ENCODE measurements at regions not wholly inside any gene's neighbourhood (a gene's known extent, or its start where the extent isn't known, plus 50 kb on each side); places are given as distances from the start of the nearest gene placed in this dataset.
A peak's percentile ranks its signal among the peaks of the same experiment; 100 is the strongest.

- DNase-seq: peak in 1 of 2 experiments; percentile 39
Observed at GRCh38 chr6:100176311-100176950, 182.4 kb upstream of the MCHR2 start.

GRCh38 chr6:100175814-100176310 is 181.8 kb upstream of the MCHR2 start:
- no peak for DNase-seq

GRCh38 chr6:100173211-100173610 is 179.2 kb upstream of the MCHR2 start:
- no peak for DNase-seq

- DNase-seq: no peak
Observed at GRCh38 chr6:100172322-100172713, 178.3 kb upstream of the MCHR2 start.

GRCh38 chr6:100171533-100172321 is 177.7 kb upstream of the MCHR2 start:
- DNase-seq: no peak

- no peak for DNase-seq
Observed at GRCh38 chr6:100168148-100168547, 174.1 kb upstream of the MCHR2 start.

- DNase-seq: no peak
Observed at GRCh38 chr6:100167585-100167984, 173.6 kb upstream of the MCHR2 start.

GRCh38 chr6:100166956-100167355 is 172.9 kb upstream of the MCHR2 start:
- no peak for DNase-seq

- DNase-seq: no peak
Observed at GRCh38 chr6:100165442-100165841, 171.4 kb upstream of the MCHR2 start.

- no peak for DNase-seq
Observed at GRCh38 chr6:100163035-100163434, 169.0 kb upstream of the MCHR2 start.

- no peak for DNase-seq
Observed at GRCh38 chr6:100161782-100162365, 167.9 kb upstream of the MCHR2 start.

- DNase-seq: peak; percentile 79 to 92
Observed at GRCh38 chr6:100160930-100161329, 166.9 kb upstream of the MCHR2 start.

- DNase-seq: no peak
Observed at GRCh38 chr6:100155141-100155540, 161.1 kb upstream of the MCHR2 start.

- no peak for DNase-seq
Observed at GRCh38 chr6:100153636-100154275, 159.7 kb upstream of the MCHR2 start.

- DNase-seq: no peak
Observed at GRCh38 chr6:100152201-100152600, 158.2 kb upstream of the MCHR2 start.

- DNase-seq: no peak
Observed at GRCh38 chr6:100144991-100145390, 151.0 kb upstream of the MCHR2 start.

- no peak for DNase-seq
Observed at GRCh38 chr6:100138346-100139022, 144.5 kb upstream of the MCHR2 start.

- DNase-seq: no peak
Observed at GRCh38 chr6:100137759-100138158, 143.7 kb upstream of the MCHR2 start.

- DNase-seq: no peak
Observed at GRCh38 chr6:100136590-100136989, 142.6 kb upstream of the MCHR2 start.

GRCh38 chr6:100135977-100136376 is 142.0 kb upstream of the MCHR2 start:
- DNase-seq: no peak

GRCh38 chr6:100134703-100135102 is 140.7 kb upstream of the MCHR2 start:
- DNase-seq: no peak

GRCh38 chr6:100134297-100134696 is 140.3 kb upstream of the MCHR2 start:
- no peak for DNase-seq

GRCh38 chr6:100132005-100132404 is 138.0 kb upstream of the MCHR2 start:
- no peak for DNase-seq
